Astrocyte (in vitro differentiated cells and primary cell): ENCODE measurements at regions not wholly inside any gene's neighbourhood (a gene's known extent, or its start where the extent isn't known, plus 50 kb on each side); places are given as distances from the start of the nearest gene placed in this dataset.

Source experiments
- CTCF ChIP-seq: IDR thresholded peaks from 2 replicates; pipeline ENCODE4 v1.5.1; 2011; ENCODE audit warnings: low read depth, mild to moderate bottlenecking, inconsistent platforms, low read length, moderate library complexity; ENCODE audit not compliant: insufficient read depth
- EZH2 ChIP-seq: IDR thresholded peaks from 2 replicates; pipeline ENCODE4 v1.6.1; 2012; ENCODE audit warnings: mild to moderate bottlenecking, low read length, inconsistent platforms; ENCODE audit not compliant: insufficient read depth

GRCh38 chr3:73759297-73759711 lies 134.6 kb upstream of the PDZRN3 start:
- no peak for TF ChIP-seq CTCF
- TF ChIP-seq EZH2 = no peak
